HG03571 (cell line): ENCODE measurements at regions not wholly inside any gene's neighbourhood (a gene's known extent, or its start where the extent isn't known, plus 50 kb on each side); places are given as distances from the start of the nearest gene placed in this dataset.

Source experiments
- ATAC-seq: cut with Tn5 transposase; IDR thresholded peaks from one replicate; pipeline ENCODE4 v1.9.1; 2021; ENCODE audit not compliant: unreplicated experiment

DNA sequence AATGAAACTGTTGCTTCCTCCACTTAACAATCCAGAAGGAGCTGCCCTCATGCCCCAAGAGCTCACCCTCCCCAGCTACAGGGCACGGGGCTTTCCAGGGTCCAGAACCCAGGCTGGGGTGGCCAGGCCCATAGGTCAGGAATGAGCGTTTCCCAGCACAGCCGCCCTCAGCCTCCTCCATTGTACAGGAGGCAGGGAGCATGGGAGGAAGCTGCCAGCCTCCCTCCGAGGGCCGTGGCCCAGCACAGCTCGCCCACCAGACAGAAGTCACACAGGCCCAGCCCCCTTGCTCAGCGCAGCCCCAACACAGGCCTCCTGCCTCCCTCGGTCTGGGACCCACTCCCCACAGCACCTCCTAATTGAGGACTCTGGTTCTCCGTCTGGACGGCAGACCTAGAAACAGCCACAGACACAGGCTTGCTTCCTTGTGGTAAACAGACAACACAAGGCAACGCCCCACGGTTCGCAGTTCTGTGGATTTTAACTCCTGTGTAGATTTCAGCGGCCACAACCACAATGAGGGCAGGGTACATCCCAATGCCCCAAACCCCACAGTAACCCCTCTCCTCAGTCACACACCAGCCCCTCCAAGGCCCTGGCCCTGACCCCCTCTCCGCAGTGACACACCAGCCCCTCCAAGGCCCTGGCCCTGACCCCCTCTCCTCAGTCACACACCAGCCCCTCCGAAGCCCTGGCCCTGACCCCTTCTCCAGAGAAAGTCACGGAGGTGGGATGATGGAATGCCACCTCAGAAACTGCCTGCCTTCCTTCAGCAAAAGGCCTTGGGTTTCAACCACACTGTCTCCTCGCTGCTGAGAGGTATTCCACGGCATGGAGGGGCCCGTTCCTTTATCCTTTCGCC lies 173.5 kb downstream of the DLL1 start:
- no peak for ATAC-seq

- ATAC-seq = no peak
Observed at GRCh38 chr6:170116636-170117035, 174.2 kb downstream of the DLL1 start.

GRCh38 chr6:170114956-170115855 lies 175.7 kb downstream of the DLL1 start:
- no peak for ATAC-seq

GRCh38 chr6:170114187-170114945 lies 176.5 kb downstream of the DLL1 start:
- no peak for ATAC-seq

GRCh38 chr6:170113141-170113540 lies 177.7 kb downstream of the DLL1 start:
- ATAC-seq = no peak

DNA sequence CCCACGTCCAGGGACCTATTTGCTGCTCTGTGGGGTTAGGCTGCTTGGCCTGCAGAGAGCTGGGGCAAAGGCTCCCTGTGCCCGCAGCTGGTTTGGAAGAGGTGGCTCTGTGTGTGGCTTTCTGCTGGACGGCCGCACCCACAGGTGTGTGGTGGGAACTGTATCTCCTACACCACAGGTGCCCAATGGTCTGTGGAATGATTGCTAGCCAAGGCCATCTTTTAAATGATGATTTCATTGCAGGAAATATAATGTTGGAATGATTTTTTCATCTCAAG lies 178.4 kb downstream of the DLL1 start:
- ATAC-seq = no peak

GRCh38 chr6:170111816-170112582 lies 178.9 kb downstream of the DLL1 start:
- ATAC-seq = no peak

DNA sequence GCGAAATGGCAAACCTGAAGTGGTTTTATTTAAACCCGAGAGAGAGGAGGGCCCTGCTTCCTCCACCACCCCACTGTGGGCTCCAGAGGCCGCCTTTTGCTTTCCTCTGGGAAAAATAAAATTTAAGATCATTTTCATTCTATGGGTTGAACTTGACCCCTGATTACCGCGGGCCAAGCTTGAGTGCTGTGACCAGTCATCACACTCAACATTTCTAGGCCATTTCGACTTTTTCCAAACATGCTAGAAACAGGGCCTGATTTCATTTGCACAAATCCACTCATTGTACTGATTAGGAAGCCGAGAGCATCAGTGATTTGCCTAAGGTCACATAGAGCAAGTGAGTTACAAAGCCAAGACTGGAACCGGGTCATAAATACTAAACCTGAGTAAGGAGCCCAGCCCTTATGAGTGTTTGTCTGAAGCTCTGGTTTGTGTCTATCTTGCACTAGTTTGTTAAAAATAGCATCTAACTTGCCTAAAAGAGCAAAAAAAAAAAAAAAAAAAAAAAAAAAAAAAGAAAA lies 179.7 kb downstream of the DLL1 start:
- no peak for ATAC-seq

- ATAC-seq = no peak
Observed at GRCh38 chr6:170110201-170111140, 180.4 kb downstream of the DLL1 start.

GRCh38 chr6:170108890-170109587 lies 181.8 kb downstream of the DLL1 start:
- no peak for ATAC-seq

- no peak for ATAC-seq
Observed at GRCh38 chr6:170108456-170108855, 182.4 kb downstream of the DLL1 start.

GRCh38 chr6:170107606-170108222 lies 183.2 kb downstream of the DLL1 start:
- ATAC-seq = no peak

- ATAC-seq = no peak
Observed at GRCh38 chr6:170106906-170107525, 183.9 kb downstream of the DLL1 start.

DNA sequence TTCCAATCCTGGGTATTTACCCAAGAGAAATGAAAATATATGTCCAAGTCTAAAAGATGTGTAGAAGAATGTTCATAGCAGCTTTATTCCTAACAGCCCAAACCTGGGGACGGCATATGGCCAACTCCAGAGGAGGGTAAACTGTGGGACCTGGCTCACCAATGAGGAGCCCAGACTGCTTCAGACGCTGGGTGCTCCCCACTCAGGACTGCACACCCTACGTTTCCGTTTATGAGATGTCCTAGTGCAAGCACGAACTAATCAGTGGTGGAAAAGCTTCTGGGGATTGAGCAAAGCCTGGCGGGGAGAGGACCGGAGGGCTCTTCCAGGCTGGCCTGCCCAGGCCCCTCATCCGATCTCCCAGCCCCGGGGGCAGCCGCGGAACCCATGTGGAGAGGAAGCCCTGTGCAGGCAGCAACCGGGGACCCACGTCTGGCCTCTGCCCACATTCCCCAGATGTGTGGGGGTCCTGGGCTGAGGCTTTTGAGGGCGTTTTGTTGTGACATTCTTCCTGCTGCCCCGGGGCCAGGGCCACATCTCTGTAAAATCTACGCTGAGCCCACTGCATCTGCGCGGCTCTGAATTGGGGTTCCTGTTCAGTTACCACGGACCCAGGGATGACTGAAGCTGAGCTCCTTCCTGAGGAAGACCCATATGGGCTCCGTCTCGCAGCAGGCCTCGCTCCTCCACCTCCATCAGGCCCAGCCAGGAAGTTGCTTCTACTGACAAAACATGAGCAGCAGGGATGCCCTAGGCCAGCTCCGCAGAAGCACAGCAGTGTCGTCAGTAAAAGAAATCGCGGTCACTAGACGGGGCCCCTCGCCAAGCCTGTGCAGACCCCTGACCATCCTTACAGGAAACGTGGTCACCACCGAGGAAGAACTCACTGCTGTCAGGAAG lies 188.0 kb downstream of the DLL1 start:
- ATAC-seq = no peak

- no peak for ATAC-seq
Observed at GRCh38 chr6:170102038-170102437, 188.8 kb downstream of the DLL1 start.

GRCh38 chr6:170101281-170102035 lies 189.4 kb downstream of the DLL1 start:
- ATAC-seq = no peak
